GM23338 (cell line): ENCODE measurements at regions not wholly inside any gene's neighbourhood (a gene's known extent, or its start where the extent isn't known, plus 50 kb on each side); places are given as distances from the start of the nearest gene placed in this dataset.

Source experiments
- ATAC-seq: fragments of 200-7000 bp; cut with Tn5 transposase; 3 replicates; pipeline ENCODE4 v1.9.1; 2020
- DNase-seq: peaks from one replicate; pipeline ENCODE4 v3.0.0-alpha.2; 2015; ENCODE audit warnings: low spot score
- H2AFZ ChIP-seq: fragments of 200-600 bp; sonication (generic); 2 replicates; pipeline ENCODE4 v1.8.0; 2016; ENCODE audit warnings: antibody characterized with exemption, mild to moderate bottlenecking, moderate library complexity
- H3F3A ChIP-seq: fragments of 200-600 bp; sonication (generic); replicated peaks from 2 replicates; pipeline ENCODE4 v1.8.0; 2017; ENCODE audit warnings: antibody characterized with exemption, mixed run types, low read depth
- H3K27ac ChIP-seq: fragments of 200-600 bp; sonication (generic); 2 replicates; pipeline ENCODE4 v1.6.1; 2016; ENCODE audit warnings: low read depth
- H3K27me3 ChIP-seq: fragments of 200-600 bp; sonication (generic); 2 replicates; pipeline ENCODE4 v1.8.0; 2016; ENCODE audit warnings: mild to moderate bottlenecking, mixed run types, moderate library complexity; ENCODE audit not compliant: insufficient read depth
- H3K36me3 ChIP-seq: fragments of 200-600 bp; sonication (generic); 2 replicates; pipeline ENCODE4 v1.8.0; 2016; ENCODE audit warnings: mild to moderate bottlenecking; ENCODE audit not compliant: insufficient read depth
- H3K4me1 ChIP-seq: fragments of 200-600 bp; sonication (generic); 2 replicates; pipeline ENCODE4 v1.8.0; 2016; ENCODE audit warnings: mild to moderate bottlenecking, moderate library complexity; ENCODE audit not compliant: insufficient read depth
- H3K4me2 ChIP-seq: fragments of 200-600 bp; sonication (generic); 2 replicates; pipeline ENCODE4 v1.7.1; 2017; ENCODE audit warnings: mixed run types
- H3K4me3 ChIP-seq: fragments of 200-600 bp; sonication (generic); 2 replicates; pipeline ENCODE4 v1.6.1; 2016; ENCODE audit warnings: mixed run types
- H3K79me2 ChIP-seq: fragments of 200-600 bp; sonication (generic); replicated peaks from 2 replicates; pipeline ENCODE4 v1.8.0; 2017; ENCODE audit warnings: mild to moderate bottlenecking; ENCODE audit not compliant: insufficient read depth
- H3K9me2 ChIP-seq: fragments of 200-600 bp; sonication (generic); 2 replicates; pipeline ENCODE4 v1.8.0; 2017; ENCODE audit not compliant: insufficient read depth
- H4K20me1 ChIP-seq: fragments of 200-600 bp; sonication (generic); replicated peaks from 2 replicates; pipeline ENCODE4 v1.8.0; 2017; ENCODE audit warnings: mild to moderate bottlenecking; ENCODE audit not compliant: insufficient read depth
- H3K27ac Mint-ChIP-seq: 2 replicates; pipeline ENCODE4 v1.8.0; 2020; ENCODE audit warnings: inconsistent platforms, mild to moderate bottlenecking, moderate library complexity, mixed read lengths
- H3K27me3 Mint-ChIP-seq: 3 replicates; pipeline ENCODE4 v1.8.0; 2022; ENCODE audit warnings: low read depth, mild to moderate bottlenecking, moderate library complexity, mixed read lengths, inconsistent platforms; ENCODE audit not compliant: insufficient read depth, poor library complexity
- H3K36me3 Mint-ChIP-seq: 3 replicates; pipeline ENCODE4 v1.8.0; 2021; ENCODE audit warnings: low read depth, mild to moderate bottlenecking, inconsistent platforms, moderate library complexity, mixed read lengths
- H3K4me1 Mint-ChIP-seq: 3 replicates; pipeline ENCODE4 v1.8.0; 2020; ENCODE audit warnings: mild to moderate bottlenecking, inconsistent platforms, mixed read lengths
- H3K4me3 Mint-ChIP-seq: 3 replicates; pipeline ENCODE4 v1.8.0; 2021; ENCODE audit warnings: moderate library complexity, mild to moderate bottlenecking, inconsistent platforms, mixed read lengths
- H3K9me3 Mint-ChIP-seq: 3 replicates; pipeline ENCODE4 v1.8.0; 2020; ENCODE audit warnings: moderate library complexity, mild to moderate bottlenecking, inconsistent platforms, mixed read lengths
- CREB1 ChIP-seq: fragments of 250-450 bp; sonication (Bioruptor Pico); IDR thresholded peaks from 2 replicates; pipeline ENCODE4 v1.5.0; 2020; ENCODE audit warnings: low read depth, mild to moderate bottlenecking, moderate library complexity
- EZH2phosphoT487 ChIP-seq: fragments of 200-600 bp; sonication (generic); IDR thresholded peaks from one replicate; pipeline ENCODE4 v1.8.1; 2018; ENCODE audit warnings: antibody characterized with exemption; ENCODE audit not compliant: unreplicated experiment
- JUNB ChIP-seq: IDR thresholded peaks from one replicate; pipeline ENCODE4 v1.6.1; 2016; ENCODE audit warnings: antibody characterized with exemption; ENCODE audit not compliant: unreplicated experiment
- NANOG ChIP-seq: IDR thresholded peaks from 2 replicates; pipeline ENCODE4 v1.6.1; 2016; ENCODE audit warnings: antibody characterized with exemption, borderline replicate concordance
- POLR2AphosphoS5 ChIP-seq: IDR thresholded peaks from 2 replicates; pipeline ENCODE4 v1.6.1; 2016; ENCODE audit warnings: antibody characterized with exemption, low read depth
- STAT1 ChIP-seq: IDR thresholded peaks from one replicate; pipeline ENCODE4 v1.6.1; 2016; ENCODE audit warnings: antibody characterized with exemption; ENCODE audit not compliant: unreplicated experiment
- ZNF114 ChIP-seq: fragments of 250-450 bp; sonication (Bioruptor Pico); IDR thresholded peaks from 2 replicates; pipeline ENCODE4 v1.5.0; 2020; ENCODE audit warnings: mild to moderate bottlenecking, moderate library complexity
- ZNF331 ChIP-seq: fragments of 250-450 bp; sonication (Bioruptor Pico); IDR thresholded peaks from 2 replicates; pipeline ENCODE4 v1.5.0; 2020; ENCODE audit warnings: low read depth, mild to moderate bottlenecking, moderate library complexity
- TF ChIP-seq, protein P1 (sequence below), 2 experiments: fragments of 200-600 bp in 1 of 2; sonication (generic) in 1 of 2; conservative IDR thresholded peaks; 2 replicates each; pipeline versions ENCODE4 v1.5.1 to v1.6.1; 2016 to 2017; ENCODE audit warnings: antibody characterized with exemption in 2 of 2, low read depth in 2 of 2, mild to moderate bottlenecking in 2 of 2, moderate library complexity in 1 of 2
- TF ChIP-seq, protein P2 (sequence below): fragments of 250-450 bp; sonication (Bioruptor Pico); IDR thresholded peaks from 2 replicates; pipeline ENCODE4 v1.5.0; 2020; ENCODE audit warnings: mild to moderate bottlenecking, moderate library complexity
- TF ChIP-seq, protein P3 (sequence below): IDR thresholded peaks from one replicate; pipeline ENCODE4 v1.6.1; 2018; ENCODE audit warnings: antibody characterized with exemption; ENCODE audit not compliant: unreplicated experiment
- TF ChIP-seq, protein P4 (sequence below): IDR thresholded peaks from 2 replicates; pipeline ENCODE4 v1.6.1; 2016; ENCODE audit warnings: antibody characterized with exemption

DNA sequence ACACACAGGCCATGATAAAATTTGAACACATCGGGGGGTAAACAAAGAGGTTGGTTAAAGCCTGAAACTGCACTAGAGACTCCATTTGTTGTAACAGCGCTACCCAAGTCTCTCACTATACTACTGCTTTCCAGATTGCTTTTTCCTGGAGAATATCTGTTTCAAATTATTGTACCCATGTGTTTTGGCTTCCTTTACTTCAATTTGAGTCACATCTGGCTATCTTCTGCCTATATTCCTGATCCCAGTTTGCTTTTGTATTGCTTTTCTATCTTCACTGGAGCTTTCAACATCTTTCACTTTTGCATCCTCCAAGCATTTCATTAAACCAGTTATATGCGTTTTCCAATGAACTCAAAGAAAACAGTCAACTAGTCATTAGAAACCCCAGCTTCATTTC is 404.7 kb downstream of the MLLT3 start:
- no peaks in the 10 kb centered on the region for H3K9me2 ChIP-seq
- no peak overlapping the region for H3K4me3 ChIP-seq
- ATAC-seq = no peak
- Mint-ChIP-seq H3K27ac (no peak overlapping the region), H3K9me3 (no peaks in the 10 kb centered on the region), H3K4me1 (peaks cover 6% of the 10 kb centered on the region), H3K36me3 (no peaks in the 10 kb centered on the region), H3K4me3 (no peak overlapping the region), H3K27me3 (no peaks in the 10 kb centered on the region)
- TF ChIP-seq, protein P1, sequence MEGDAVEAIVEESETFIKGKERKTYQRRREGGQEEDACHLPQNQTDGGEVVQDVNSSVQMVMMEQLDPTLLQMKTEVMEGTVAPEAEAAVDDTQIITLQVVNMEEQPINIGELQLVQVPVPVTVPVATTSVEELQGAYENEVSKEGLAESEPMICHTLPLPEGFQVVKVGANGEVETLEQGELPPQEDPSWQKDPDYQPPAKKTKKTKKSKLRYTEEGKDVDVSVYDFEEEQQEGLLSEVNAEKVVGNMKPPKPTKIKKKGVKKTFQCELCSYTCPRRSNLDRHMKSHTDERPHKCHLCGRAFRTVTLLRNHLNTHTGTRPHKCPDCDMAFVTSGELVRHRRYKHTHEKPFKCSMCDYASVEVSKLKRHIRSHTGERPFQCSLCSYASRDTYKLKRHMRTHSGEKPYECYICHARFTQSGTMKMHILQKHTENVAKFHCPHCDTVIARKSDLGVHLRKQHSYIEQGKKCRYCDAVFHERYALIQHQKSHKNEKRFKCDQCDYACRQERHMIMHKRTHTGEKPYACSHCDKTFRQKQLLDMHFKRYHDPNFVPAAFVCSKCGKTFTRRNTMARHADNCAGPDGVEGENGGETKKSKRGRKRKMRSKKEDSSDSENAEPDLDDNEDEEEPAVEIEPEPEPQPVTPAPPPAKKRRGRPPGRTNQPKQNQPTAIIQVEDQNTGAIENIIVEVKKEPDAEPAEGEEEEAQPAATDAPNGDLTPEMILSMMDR (conservative IDR thresholded peaks at IDR 0.05; ENCODE audit: low read depth in 2 of 2) = no peak
- TF ChIP-seq JUNB = no peak
- no peak for TF ChIP-seq ZNF331
- no peak for TF ChIP-seq ZNF114 (CRISPR knock-in tag)
- TF ChIP-seq, protein P2, sequence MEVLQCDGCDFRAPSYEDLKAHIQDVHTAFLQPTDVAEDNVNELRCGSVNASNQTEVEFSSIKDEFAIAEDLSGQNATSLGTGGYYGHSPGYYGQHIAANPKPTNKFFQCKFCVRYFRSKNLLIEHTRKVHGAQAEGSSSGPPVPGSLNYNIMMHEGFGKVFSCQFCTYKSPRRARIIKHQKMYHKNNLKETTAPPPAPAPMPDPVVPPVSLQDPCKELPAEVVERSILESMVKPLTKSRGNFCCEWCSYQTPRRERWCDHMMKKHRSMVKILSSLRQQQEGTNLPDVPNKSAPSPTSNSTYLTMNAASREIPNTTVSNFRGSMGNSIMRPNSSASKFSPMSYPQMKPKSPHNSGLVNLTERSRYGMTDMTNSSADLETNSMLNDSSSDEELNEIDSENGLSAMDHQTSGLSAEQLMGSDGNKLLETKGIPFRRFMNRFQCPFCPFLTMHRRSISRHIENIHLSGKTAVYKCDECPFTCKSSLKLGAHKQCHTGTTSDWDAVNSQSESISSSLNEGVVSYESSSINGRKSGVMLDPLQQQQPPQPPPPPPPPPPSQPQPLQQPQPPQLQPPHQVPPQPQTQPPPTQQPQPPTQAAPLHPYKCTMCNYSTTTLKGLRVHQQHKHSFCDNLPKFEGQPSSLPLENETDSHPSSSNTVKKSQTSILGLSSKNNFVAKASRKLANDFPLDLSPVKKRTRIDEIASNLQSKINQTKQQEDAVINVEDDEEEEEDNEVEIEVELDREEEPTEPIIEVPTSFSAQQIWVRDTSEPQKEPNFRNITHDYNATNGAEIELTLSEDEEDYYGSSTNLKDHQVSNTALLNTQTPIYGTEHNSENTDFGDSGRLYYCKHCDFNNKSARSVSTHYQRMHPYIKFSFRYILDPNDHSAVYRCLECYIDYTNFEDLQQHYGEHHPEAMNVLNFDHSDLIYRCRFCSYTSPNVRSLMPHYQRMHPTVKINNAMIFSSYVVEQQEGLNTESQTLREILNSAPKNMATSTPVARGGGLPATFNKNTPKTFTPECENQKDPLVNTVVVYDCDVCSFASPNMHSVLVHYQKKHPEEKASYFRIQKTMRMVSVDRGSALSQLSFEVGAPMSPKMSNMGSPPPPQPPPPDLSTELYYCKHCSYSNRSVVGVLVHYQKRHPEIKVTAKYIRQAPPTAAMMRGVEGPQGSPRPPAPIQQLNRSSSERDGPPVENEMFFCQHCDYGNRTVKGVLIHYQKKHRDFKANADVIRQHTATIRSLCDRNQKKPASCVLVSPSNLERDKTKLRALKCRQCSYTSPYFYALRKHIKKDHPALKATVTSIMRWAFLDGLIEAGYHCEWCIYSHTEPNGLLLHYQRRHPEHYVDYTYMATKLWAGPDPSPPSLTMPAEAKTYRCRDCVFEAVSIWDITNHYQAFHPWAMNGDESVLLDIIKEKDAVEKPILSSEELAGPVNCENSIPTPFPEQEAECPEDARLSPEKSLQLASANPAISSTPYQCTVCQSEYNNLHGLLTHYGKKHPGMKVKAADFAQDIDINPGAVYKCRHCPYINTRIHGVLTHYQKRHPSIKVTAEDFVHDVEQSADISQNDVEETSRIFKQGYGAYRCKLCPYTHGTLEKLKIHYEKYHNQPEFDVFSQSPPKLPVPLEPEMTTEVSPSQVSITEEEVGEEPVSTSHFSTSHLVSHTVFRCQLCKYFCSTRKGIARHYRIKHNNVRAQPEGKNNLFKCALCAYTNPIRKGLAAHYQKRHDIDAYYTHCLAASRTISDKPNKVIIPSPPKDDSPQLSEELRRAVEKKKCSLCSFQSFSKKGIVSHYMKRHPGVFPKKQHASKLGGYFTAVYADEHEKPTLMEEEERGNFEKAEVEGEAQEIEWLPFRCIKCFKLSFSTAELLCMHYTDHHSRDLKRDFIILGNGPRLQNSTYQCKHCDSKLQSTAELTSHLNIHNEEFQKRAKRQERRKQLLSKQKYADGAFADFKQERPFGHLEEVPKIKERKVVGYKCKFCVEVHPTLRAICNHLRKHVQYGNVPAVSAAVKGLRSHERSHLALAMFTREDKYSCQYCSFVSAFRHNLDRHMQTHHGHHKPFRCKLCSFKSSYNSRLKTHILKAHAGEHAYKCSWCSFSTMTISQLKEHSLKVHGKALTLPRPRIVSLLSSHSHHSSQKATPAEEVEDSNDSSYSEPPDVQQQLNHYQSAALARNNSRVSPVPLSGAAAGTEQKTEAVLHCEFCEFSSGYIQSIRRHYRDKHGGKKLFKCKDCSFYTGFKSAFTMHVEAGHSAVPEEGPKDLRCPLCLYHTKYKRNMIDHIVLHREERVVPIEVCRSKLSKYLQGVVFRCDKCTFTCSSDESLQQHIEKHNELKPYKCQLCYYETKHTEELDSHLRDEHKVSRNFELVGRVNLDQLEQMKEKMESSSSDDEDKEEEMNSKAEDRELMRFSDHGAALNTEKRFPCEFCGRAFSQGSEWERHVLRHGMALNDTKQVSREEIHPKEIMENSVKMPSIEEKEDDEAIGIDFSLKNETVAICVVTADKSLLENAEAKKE (CRISPR knock-in tag) = no peak
- TF ChIP-seq, protein P3, sequence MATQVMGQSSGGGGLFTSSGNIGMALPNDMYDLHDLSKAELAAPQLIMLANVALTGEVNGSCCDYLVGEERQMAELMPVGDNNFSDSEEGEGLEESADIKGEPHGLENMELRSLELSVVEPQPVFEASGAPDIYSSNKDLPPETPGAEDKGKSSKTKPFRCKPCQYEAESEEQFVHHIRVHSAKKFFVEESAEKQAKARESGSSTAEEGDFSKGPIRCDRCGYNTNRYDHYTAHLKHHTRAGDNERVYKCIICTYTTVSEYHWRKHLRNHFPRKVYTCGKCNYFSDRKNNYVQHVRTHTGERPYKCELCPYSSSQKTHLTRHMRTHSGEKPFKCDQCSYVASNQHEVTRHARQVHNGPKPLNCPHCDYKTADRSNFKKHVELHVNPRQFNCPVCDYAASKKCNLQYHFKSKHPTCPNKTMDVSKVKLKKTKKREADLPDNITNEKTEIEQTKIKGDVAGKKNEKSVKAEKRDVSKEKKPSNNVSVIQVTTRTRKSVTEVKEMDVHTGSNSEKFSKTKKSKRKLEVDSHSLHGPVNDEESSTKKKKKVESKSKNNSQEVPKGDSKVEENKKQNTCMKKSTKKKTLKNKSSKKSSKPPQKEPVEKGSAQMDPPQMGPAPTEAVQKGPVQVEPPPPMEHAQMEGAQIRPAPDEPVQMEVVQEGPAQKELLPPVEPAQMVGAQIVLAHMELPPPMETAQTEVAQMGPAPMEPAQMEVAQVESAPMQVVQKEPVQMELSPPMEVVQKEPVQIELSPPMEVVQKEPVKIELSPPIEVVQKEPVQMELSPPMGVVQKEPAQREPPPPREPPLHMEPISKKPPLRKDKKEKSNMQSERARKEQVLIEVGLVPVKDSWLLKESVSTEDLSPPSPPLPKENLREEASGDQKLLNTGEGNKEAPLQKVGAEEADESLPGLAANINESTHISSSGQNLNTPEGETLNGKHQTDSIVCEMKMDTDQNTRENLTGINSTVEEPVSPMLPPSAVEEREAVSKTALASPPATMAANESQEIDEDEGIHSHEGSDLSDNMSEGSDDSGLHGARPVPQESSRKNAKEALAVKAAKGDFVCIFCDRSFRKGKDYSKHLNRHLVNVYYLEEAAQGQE = no peak
- TF ChIP-seq, protein P4, sequence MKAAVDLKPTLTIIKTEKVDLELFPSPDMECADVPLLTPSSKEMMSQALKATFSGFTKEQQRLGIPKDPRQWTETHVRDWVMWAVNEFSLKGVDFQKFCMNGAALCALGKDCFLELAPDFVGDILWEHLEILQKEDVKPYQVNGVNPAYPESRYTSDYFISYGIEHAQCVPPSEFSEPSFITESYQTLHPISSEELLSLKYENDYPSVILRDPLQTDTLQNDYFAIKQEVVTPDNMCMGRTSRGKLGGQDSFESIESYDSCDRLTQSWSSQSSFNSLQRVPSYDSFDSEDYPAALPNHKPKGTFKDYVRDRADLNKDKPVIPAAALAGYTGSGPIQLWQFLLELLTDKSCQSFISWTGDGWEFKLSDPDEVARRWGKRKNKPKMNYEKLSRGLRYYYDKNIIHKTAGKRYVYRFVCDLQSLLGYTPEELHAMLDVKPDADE = no peak
- TF ChIP-seq STAT1 = no peak
- TF ChIP-seq EZH2phosphoT487 = no peak
- TF ChIP-seq NANOG = no peak
- no peak for TF ChIP-seq POLR2AphosphoS5
- no peak for TF ChIP-seq CREB1
- H3K4me1 ChIP-seq = no peaks in the 10 kb centered on the region
- no peak overlapping the region for H2AFZ ChIP-seq
- H3K79me2 ChIP-seq = no peaks in the 10 kb centered on the region
- H3K4me2 ChIP-seq = no peak overlapping the region
- no peaks in the 10 kb centered on the region for H3K36me3 ChIP-seq
- DNase-seq = no peak
- H3K27me3 ChIP-seq = no peaks in the 10 kb centered on the region
- no peak overlapping the region for H3K27ac ChIP-seq
- no peaks in the 10 kb centered on the region for H4K20me1 ChIP-seq
- no peaks in the 10 kb centered on the region for H3F3A ChIP-seq
